Skeletal muscle satellite cell (primary cell): ENCODE measurements at regions not wholly inside any gene's neighbourhood (a gene's known extent, or its start where the extent isn't known, plus 50 kb on each side); places are given as distances from the start of the nearest gene placed in this dataset.
"Not testable (repeated sequence)": the region's sequence is repeated elsewhere in the genome, so short reads cannot be mapped to it uniquely, and the experiment has no call there.

Experiments used
- H3K27me3 ChIP-seq: 2 replicates; pipeline ENCODE4 v1.7.0; 2013; ENCODE audit warnings: low read length; ENCODE audit not compliant: control insufficient read depth, insufficient read depth
- H3K36me3 ChIP-seq: 2 replicates; pipeline ENCODE4 v1.7.0; 2013; ENCODE audit warnings: mild to moderate bottlenecking, control low read depth, low read length; ENCODE audit not compliant: insufficient read depth
- H3K4me1 ChIP-seq: 2 replicates; pipeline ENCODE4 v1.7.0; 2013; ENCODE audit warnings: low read length; ENCODE audit not compliant: control insufficient read depth, insufficient read depth
- H3K4me2 ChIP-seq: 2 replicates; pipeline ENCODE4 v1.7.0; 2013; ENCODE audit warnings: mild to moderate bottlenecking, low read length
- H3K4me3 ChIP-seq: 2 replicates; pipeline ENCODE4 v1.7.0; 2013; ENCODE audit warnings: low read length
- H3K9ac ChIP-seq: 2 replicates; pipeline ENCODE4 v1.7.0; 2013; ENCODE audit warnings: mild to moderate bottlenecking, low read depth, low read length, moderate library complexity
- H3K9me3 ChIP-seq: replicated peaks from 2 replicates; pipeline ENCODE4 v1.7.0; 2013; ENCODE audit warnings: mild to moderate bottlenecking, control low read depth, low read length

DNA sequence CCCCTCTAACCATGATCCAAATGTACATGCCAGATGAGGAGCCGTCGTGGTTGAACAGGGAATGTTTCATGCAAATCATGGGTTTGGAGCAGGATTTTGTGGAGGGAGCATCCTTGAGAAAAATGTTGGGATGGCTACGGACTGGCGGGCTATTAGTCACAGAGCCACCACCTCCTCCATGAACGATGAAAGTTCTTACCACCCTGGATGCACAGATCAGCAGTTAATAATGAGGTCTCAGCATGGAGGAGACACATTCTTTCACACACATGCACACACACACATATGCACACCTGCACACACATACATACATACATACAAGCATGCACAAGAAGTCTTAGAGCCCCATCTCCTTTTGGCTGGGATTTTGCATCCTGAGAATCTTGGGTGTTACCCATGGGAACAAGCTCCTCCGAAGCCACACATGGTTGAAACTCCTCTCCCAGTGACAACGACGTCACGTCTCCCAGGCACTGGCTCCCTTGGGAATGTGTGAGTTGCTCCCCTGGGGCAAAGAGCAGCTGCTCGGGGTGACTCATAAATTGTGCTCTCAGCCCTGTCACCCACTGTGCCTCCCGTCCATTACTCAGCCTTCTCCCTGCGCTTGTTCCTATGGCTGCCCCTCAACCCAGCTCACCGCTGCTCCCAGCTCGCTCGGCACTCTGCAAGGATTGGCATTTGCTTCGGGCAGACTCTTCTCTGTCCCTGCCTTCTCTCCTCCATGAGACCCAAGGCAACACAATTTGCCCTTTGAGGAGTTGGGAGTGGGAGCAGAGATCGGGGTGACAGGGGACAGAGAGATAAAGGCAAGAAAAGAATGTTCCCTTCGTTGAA is 344.6 kb downstream of the SOX9 start:
- Histone ChIP-seq H3K4me2 (peak overlapping the region; percentile 40), H3K36me3 (no peaks in the 10 kb centered on the region), H3K9me3 (no peaks in the 10 kb centered on the region), H3K4me1 (peaks cover 20% of the 10 kb centered on the region), H3K27me3 (no peaks in the 10 kb centered on the region), H3K4me3 (peak overlapping the region; percentile 7), H3K9ac (no peak overlapping the region)

DNA sequence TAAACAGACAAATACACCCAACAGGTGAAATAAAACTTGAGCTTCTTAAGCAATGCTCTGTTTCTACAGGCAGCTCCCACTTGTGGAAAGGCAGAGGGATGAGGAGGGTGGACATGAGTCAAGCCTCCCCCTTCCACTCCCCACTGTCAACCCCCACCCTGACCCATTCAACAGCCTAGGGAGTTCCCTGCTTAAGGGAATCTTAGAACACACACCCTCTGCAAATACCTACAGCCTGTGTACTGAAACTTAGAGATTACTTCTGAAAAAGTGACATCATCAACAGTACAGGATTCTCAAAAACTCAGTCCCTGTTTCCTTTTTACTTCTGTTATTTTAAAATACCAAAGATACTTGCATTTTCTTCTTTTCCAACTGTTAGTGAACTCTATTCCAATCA is 345.4 kb downstream of the SOX9 start:
- no peaks in the 10 kb centered on the region for H3K9me3 ChIP-seq
- no peaks in the 10 kb centered on the region for H3K27me3 ChIP-seq
- H3K4me1 ChIP-seq, result peaks cover 16% of the 10 kb centered on the region
- H3K4me3 ChIP-seq, result no peak overlapping the region
- no peak overlapping the region for H3K9ac ChIP-seq
- no peaks in the 10 kb centered on the region for H3K36me3 ChIP-seq
- H3K4me2 ChIP-seq, result peak overlapping the region; percentile 40

DNA sequence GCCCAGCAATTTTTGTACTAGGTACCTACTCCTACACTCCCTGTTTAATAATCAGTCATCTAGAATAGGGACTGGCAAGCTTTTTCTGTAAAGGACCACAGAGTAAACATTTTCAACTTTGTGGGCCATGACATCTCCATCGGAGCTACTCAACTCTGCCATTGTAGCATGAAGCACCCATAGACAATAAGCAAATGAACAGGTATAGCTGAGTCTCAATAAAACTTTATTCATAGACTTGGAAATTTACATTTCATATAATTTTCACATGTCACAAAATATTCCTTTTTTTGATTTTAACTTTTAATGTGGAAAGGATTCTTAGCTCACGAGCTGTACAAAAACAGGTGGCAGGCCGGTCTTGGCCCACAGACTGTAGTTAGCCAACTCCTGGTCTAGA is 345.8 kb downstream of the SOX9 start:
- Histone ChIP-seq H3K9ac (no peak overlapping the region), H3K36me3 (no peaks in the 10 kb centered on the region), H3K9me3 (no peaks in the 10 kb centered on the region), H3K4me3 (no peak overlapping the region), H3K27me3 (no peaks in the 10 kb centered on the region), H3K4me1 (peaks cover 16% of the 10 kb centered on the region), H3K4me2 (no peak overlapping the region)

DNA sequence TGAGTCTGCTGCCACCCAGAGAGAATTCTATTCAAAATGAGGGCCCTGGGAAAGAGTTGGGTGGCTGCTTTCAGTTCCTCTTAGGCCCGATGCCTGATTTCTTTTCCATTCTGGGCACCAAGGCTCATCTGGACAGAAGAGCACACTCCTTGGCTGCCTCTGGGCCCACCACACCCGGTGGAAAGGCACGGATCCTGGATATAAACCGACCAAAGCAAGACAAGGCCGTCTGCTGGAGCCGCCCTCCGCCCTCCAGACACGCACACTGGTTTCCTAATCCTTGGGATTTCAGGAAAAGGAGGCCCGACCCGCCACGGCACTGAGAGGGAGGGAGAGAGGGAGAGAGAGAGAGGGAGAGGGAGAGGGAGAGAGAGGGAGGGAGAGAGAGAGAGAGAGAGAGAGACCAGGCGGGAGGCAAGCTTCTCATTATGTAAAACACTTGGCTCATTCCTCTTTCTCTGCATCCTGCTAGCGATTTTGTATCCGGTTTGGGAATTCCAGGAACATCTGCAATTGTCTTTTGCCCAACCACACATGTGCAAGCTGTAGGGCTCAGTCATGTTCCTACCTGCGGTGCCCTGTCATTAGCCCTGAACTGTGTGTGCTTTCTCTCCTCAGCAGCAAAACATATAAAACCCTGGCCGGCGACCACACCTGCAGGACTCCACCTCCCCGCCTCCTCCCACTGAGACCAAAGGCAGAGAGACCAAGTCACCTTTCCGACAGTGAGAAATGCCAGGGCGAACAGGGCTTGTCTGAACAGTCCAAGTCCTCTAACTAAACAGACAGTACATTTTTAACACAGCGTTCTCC is 347.2 kb downstream of the SOX9 start:
- H3K4me1 ChIP-seq, result peaks cover 16% of the 10 kb centered on the region
- no peak overlapping the region for H3K9ac ChIP-seq
- no peaks in the 10 kb centered on the region for H3K27me3 ChIP-seq
- H3K9me3 ChIP-seq, result no peaks in the 10 kb centered on the region
- H3K36me3 ChIP-seq, result no peaks in the 10 kb centered on the region
- H3K4me2 ChIP-seq, result no peak overlapping the region
- H3K4me3 ChIP-seq, result no peak overlapping the region

DNA sequence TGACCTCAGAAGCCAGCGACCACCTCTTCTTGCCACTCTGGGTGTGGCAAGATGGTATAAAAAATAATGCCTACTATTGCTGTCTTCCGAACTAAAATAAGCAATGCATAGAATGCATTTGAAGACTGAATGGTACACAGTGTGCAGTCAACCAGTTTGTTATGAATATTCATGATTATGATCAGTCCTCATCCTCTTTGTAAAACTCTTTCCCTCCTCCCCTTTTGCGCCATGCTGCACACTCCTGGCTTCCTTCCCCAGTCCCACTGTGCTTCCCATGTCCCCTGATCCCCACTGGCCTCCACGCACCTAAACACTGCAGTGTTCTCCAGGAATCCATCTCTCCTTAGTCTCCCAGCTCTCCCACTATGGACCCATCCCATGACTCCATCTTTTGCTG is 348.0 kb downstream of the SOX9 start:
- H3K4me2 ChIP-seq, result no peak overlapping the region
- no peaks in the 10 kb centered on the region for H3K27me3 ChIP-seq
- no peaks in the 10 kb centered on the region for H3K9me3 ChIP-seq
- H3K36me3 ChIP-seq, result no peaks in the 10 kb centered on the region
- H3K4me1 ChIP-seq, result peaks cover 16% of the 10 kb centered on the region
- no peak overlapping the region for H3K9ac ChIP-seq
- no peak overlapping the region for H3K4me3 ChIP-seq

DNA sequence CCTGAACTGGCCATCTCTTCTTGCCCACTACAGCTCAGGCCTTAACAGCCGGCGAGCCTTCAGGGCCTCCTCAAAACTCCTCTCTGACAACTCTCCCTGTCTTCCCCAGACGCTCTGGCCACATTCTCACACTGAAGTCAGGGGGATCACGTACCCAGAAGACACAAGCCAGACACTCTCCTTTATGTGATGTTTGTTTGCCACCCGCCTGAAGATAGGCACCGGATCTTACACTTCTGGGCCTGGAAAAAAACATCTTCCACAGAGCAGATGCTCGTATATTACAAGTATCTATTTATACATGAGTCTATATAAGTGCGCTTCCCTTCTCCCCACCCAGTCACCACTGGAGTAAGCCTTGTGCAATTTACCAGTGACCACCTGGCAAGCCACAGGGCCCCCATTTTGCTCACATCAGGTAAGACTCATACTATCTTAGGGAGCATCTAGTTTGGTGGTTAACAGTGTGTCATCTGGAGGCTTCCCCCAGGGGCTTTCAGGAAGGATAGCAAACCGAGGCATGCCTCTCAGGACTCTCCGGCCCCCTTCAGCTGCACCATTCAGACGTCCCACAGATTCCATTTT is 349.4 kb downstream of the SOX9 start:
- Histone ChIP-seq H3K4me2 (no peak overlapping the region), H3K4me1 (peaks cover 15% of the 10 kb centered on the region), H3K4me3 (no peak overlapping the region), H3K9me3 (no peaks in the 10 kb centered on the region), H3K36me3 (no peaks in the 10 kb centered on the region), H3K9ac (no peak overlapping the region), H3K27me3 (no peaks in the 10 kb centered on the region)

DNA sequence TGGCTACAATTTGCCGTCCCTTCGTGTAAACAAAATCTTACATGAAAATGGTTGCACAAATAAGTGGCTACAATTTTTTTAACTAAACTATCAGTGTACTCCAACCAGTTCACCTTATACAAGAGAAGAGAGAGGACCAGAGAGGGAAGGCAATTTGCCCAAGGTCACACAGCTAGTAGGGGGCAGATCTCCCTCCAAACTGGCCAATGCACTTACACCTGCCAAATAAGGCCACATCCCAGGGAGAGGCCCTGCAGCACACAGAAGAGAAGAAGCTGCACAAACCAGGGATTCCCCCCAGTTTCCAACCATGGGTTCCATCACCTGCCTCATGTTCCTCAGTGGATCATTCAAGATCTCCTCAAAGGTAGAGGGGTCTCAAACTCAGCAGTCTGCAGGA is 349.9 kb downstream of the SOX9 start:
- no peaks in the 10 kb centered on the region for H3K27me3 ChIP-seq
- H3K36me3 ChIP-seq, result no peaks in the 10 kb centered on the region
- H3K4me1 ChIP-seq, result peaks cover 9% of the 10 kb centered on the region
- no peak overlapping the region for H3K4me3 ChIP-seq
- no peak overlapping the region for H3K4me2 ChIP-seq
- H3K9ac ChIP-seq, result no peak overlapping the region
- H3K9me3 ChIP-seq, result no peaks in the 10 kb centered on the region

DNA sequence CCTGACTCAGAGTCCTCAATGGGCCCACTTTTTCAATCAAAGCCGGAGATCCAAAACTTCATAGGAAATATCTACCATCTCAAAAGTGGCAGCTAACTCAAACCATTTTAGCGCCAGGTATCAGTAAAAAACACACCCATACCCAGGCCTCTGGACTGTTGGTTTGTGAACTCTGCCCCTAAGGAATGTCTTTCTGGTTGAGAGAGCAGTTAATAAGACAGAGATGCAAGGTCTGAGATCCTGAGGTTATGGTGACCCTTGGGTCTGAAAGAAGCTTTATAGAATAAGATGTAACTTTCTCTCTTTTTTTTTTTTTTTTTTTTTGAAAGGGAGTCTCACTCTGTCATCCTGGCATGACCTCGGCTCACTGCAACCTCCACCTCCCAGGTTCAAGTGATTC is 350.5 kb downstream of the SOX9 start:
- peaks cover 4% of the 10 kb centered on the region for H3K4me1 ChIP-seq
- H3K27me3 ChIP-seq, result no peaks in the 10 kb centered on the region
- H3K4me2 ChIP-seq, result no peak overlapping the region
- no peaks in the 10 kb centered on the region for H3K9me3 ChIP-seq
- no peaks in the 10 kb centered on the region for H3K36me3 ChIP-seq
- no peak overlapping the region for H3K9ac ChIP-seq
- H3K4me3 ChIP-seq, result no peak overlapping the region

DNA sequence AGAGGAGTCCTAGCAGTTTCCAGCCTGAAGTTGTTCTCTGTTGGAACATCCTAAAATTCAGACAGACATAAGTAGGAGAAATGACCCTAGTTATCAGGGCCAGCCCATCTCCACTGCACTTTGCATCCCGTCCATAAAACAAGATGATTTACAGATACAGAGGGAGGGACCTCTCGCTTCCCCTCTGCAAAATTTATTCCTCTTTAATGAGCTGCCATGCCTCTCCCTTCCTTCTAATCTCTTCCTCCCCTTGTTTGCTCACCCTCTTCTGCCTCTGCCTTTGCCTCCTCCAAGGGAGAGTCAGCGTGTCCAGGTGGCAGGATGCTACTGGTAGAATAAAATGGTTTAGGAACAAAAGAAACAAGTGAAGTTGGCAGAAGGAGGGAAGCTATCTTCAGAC is 351.3 kb downstream of the SOX9 start:
- Histone ChIP-seq H3K9ac (no peak overlapping the region), H3K9me3 (no peaks in the 10 kb centered on the region), H3K27me3 (no peaks in the 10 kb centered on the region), H3K36me3 (no peaks in the 10 kb centered on the region), H3K4me2 (no peak overlapping the region), H3K4me1 (no peaks in the 10 kb centered on the region), H3K4me3 (no peak overlapping the region)

DNA sequence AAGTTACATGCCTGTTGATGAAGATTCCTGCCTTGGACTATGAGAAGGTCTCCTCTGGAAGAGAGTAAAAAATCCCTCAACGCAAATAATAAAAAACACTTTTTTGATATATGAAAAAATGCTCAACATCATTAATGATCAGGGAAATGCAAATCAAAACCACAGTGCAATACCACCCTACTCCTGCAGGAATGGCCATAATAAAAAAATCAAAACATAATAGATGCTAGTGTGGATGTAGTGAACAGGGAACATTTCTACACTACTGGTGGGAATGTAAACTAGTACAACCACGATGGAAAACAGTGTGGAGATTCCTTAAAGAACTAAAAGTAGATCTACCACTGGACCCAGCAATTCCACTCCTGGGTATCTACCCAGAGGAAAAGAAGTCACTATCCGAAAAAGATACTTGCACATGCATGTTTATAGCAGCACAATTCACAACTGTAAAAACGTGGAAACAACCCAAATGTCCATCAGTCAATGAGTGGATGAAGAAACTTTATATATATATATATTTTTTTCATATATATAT is 352.1 kb downstream of the SOX9 start:
- not testable (repeated sequence) for H3K9ac ChIP-seq, H3K27me3 ChIP-seq, H3K4me3 ChIP-seq, H3K4me2 ChIP-seq, H3K9me3 ChIP-seq, H3K36me3 ChIP-seq, H3K4me1 ChIP-seq

DNA sequence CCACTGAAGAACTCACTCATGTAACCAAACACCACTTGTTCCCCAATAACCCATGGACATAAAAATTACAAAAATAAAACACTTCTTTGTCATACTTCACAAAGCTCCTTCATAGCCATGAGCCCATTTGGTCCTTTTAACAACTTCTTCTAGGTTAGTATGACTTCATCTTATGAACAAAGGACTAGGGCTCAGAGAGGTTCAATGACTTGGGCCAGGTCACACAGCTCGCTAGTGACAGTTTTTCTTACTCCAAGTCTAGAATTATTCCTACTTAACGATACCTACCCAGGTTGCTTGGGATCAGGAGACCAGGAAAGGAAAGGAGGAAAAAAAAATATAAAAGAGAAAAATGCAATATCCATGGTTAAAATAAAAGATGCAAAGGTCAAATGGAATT is 353.4 kb downstream of the SOX9 start:
- H3K9me3 ChIP-seq, result no peaks in the 10 kb centered on the region
- no peaks in the 10 kb centered on the region for H3K27me3 ChIP-seq
- no peak overlapping the region for H3K9ac ChIP-seq
- no peaks in the 10 kb centered on the region for H3K36me3 ChIP-seq
- no peak overlapping the region for H3K4me2 ChIP-seq
- H3K4me1 ChIP-seq, result no peaks in the 10 kb centered on the region
- H3K4me3 ChIP-seq, result no peak overlapping the region
